T-helper 17 cell (primary cell): ENCODE measurements at regions not wholly inside any gene's neighbourhood (a gene's known extent, or its start where the extent isn't known, plus 50 kb on each side); places are given as distances from the start of the nearest gene placed in this dataset.
"Not testable (repeated sequence)": the region's sequence is repeated elsewhere in the genome, so short reads cannot be mapped to it uniquely, and the experiment has no call there.

Source experiments
- ATAC-seq: fragments of 150-1000 bp; cut with Tn5 transposase; 2 replicates; pipeline ENCODE4 v1.10.0; 2021; ENCODE audit warnings: mild to moderate bottlenecking, moderate library complexity
- DNase-seq, 3 donors: peaks; one replicate each; pipeline versions ENCODE4 v3.0.0 to v3.0.0-alpha.2; 2020 to 2021
- H3K9me3 ChIP-seq: one replicate; pipeline ENCODE4 v1.7.0; 2013; ENCODE audit warnings: low read length, mild to moderate bottlenecking; ENCODE audit not compliant: control insufficient read depth, poor library complexity, severe bottlenecking
- H3K27ac Mint-ChIP-seq: one replicate; pipeline ENCODE4 v1.8.0; 2022; ENCODE audit warnings: mild to moderate bottlenecking, moderate library complexity, mixed read lengths
- H3K27me3 Mint-ChIP-seq: one replicate; pipeline ENCODE4 v1.8.0; 2022; ENCODE audit warnings: mixed read lengths
- H3K36me3 Mint-ChIP-seq: one replicate; pipeline ENCODE4 v1.8.0; 2022; ENCODE audit warnings: low read depth, mixed read lengths
- H3K4me1 Mint-ChIP-seq: one replicate; pipeline ENCODE4 v1.8.0; 2022; ENCODE audit warnings: mild to moderate bottlenecking, mixed read lengths
- H3K4me3 Mint-ChIP-seq: one replicate; pipeline ENCODE4 v1.8.0; 2022; ENCODE audit warnings: mild to moderate bottlenecking, moderate library complexity, mixed read lengths

DNA sequence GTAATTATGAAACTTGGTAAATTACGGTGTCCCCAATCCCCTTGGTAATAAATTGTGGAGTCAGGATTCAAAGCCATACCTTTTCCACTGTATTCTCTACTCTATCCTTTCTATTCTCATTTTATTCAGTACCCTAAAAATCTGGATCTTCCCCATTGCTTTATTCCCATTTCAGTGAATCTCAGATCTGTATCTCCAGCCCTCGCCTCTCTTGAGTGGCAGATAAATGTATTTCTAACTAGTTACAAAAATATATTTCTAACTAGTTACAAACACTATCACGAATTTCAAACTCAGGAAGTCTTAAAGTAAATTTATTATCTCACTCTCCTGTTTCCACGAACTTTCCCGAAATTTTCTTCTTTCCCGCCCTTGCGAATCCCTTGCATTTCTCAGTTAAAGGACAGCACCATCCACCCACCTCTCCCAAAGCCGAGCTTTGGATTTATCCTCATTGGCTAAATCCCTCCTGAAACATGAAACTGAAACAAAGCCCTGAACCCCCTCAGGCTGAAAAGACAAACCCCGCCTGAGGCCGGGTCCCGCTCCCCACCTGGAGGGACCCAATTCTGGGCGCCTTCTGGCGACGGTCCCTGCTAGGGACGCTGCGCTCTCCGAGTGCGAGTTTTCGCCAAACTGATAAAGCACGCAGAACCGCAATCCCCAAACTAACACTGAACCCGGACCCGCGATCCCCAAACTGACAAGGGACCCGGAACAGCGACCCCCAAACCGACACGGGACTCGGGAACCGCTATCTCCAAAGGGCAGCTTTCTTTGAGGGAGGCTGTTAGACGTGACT lies 164.3 kb upstream of the PABPC3 start:
- no peak overlapping the region for H3K4me3 Mint-ChIP-seq
- ATAC-seq (no peak), DNase-seq (no peak)
- no peaks in the 10 kb centered on the region for H3K4me1 Mint-ChIP-seq
- H3K27ac Mint-ChIP-seq, result no peak overlapping the region
- H3K9me3 ChIP-seq, result no peaks in the 10 kb centered on the region
- peaks cover 37% of the 10 kb centered on the region for H3K27me3 Mint-ChIP-seq
- no peaks in the 10 kb centered on the region for H3K36me3 Mint-ChIP-seq

DNA sequence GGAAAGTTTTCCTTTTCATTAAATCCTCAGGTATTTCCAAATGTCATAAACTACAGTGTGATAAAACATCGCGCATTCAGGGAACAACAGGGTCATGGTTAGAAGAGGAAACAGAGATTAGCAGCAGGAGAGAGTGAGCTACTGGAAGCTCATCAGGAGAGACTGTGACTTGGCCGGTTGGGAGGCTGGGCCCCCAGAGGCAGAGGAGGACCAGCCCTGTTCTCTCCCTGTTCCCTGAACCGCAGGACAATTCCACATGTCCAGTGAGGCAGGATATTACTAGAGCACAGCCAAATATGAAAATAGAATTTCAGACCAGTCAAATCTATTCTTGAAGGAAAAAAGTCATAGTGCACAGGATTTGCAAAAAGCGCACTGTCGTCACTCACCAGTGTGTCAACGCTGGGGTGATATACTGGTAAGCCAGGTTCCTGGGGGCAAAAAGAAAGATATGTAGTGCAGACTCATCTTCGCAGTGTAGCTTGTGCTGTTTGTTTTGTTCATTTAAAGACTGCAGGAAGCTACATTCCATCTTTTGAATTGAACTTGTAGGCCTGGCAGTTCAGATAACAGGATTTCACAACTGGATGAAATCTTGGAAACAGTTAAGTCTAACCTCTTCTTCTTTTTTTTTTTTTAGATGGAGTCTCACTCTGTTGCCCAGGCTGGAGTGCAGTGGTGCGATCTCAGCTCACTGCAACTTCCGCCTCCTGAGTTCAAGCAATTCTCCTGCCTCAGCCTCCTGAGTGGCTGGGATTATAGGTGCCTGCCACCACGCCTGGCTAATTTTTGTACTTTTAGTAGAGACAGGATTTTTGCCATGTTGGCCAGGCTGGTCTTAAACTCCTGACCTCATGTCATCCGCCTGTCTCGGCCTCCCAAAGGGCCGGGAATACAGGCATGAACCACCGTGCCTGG lies 162.6 kb upstream of the PABPC3 start:
- H3K4me3 Mint-ChIP-seq, result not testable (repeated sequence)

DNA sequence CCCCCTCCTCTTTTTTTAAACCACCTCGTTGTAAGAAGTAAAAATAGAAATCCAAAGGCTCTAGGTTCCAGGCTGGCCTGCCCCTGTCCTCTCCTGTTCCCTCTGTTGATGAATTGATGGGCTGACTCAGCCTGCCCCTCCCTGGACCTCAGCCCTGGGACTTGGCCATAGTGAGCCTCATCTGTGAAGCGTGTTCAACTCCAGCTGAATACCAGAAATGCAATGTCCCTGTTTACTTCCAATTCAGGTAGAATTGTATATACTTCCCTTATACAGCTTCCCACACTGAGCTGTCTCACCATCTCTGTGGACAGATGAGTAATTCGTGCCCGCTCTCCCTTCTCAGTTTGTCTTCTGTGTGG lies 161.9 kb upstream of the PABPC3 start:
- H3K36me3 Mint-ChIP-seq, ATAC-seq, H3K9me3 ChIP-seq, DNase-seq, H3K4me1 Mint-ChIP-seq, H3K27ac Mint-ChIP-seq, H3K4me3 Mint-ChIP-seq: not testable (repeated sequence)
- H3K27me3 Mint-ChIP-seq, result peaks cover 54% of the 10 kb centered on the region

More for the DNA sequence above, 162.6 kb upstream of the PABPC3 start:
- H3K9me3 ChIP-seq, H3K27ac Mint-ChIP-seq, ATAC-seq, H3K4me1 Mint-ChIP-seq, DNase-seq, H3K36me3 Mint-ChIP-seq: not testable (repeated sequence)
- peaks cover 48% of the 10 kb centered on the region for H3K27me3 Mint-ChIP-seq

DNA sequence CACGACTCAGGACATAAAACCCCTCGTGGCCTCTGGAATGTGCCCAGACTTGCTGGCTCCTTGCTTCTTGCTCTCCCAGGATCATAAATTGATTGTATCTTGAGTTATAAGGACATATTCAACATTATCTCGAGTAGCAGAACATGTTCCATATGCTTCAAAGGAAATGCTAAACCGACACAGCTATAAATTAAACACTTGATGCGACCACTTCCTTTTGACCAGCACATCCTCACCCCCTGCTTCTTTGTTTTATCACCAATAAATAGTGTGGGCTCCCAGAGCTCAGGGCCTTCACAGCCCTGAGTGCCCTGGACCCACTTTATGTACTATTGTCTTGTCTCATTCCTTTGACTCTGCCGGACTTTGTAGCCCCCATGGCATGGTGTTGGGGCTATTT lies 157.0 kb upstream of the PABPC3 start:
- DNase-seq (no peak), ATAC-seq (no peak)
- Mint-ChIP-seq H3K27ac (no peak overlapping the region), H3K4me1 (no peaks in the 10 kb centered on the region), H3K4me3 (no peak overlapping the region), H3K27me3 (peaks cover 51% of the 10 kb centered on the region), H3K36me3 (no peaks in the 10 kb centered on the region)
- no peaks in the 10 kb centered on the region for H3K9me3 ChIP-seq

DNA sequence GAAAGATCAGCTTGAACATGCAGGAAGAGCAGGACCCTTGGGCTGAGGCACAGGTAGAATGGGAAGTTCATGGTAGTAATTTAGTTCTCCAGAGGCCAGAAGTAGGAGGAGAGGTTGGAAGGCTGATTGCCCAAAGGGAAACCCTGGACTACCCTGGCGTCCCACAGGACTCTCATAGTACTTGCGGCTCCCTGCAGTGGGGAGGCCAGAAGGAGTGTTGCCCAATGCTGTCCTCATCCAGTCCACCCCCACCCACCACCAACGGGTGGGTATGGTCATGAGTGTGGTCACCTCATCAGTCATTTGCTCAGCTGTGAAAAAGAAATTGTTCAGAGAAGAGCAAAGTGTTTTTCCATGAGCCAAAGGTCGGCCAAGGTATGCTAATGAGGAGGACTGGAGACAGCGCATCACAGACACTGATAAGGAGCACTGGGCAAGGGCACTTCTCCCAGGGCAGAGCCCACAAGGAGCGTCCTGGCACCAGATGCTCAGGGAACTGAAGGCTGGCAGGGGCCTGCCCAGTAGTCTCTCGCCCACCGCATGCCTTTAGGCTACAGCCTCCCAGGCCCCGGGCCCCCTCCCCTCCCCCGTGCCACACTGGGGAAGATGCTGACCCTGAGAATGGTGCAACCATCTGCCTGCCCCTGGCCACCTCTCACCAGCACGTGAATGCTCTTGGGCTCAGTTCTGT lies 154.8 kb upstream of the PABPC3 start:
- not testable (repeated sequence) for H3K27ac Mint-ChIP-seq, H3K4me1 Mint-ChIP-seq, H3K36me3 Mint-ChIP-seq, DNase-seq, ATAC-seq, H3K4me3 Mint-ChIP-seq, H3K9me3 ChIP-seq
- H3K27me3 Mint-ChIP-seq, result peaks cover 49% of the 10 kb centered on the region

DNA sequence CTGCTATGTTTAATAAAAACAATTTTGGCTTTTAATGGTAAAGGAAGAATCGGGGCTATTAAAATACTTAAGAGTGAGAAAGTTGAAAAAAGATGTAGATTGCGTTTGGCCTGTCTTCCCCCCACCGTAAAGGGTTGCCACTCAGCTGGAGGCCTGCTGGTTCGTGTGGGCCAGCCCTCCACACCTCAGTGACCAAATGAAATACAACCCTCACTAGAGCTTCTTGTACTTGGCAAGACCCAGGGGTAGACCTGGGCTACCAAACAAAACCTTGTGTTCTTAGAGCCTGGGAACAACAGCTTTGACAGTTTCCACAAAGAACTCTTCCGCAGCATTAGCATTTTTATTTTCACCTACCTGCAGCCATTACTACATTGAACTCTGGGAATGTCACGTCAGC lies 152.8 kb upstream of the PABPC3 start:
- H3K4me3 Mint-ChIP-seq, result no peak overlapping the region
- DNase-seq, result no peak
- H3K27me3 Mint-ChIP-seq, result peaks cover 40% of the 10 kb centered on the region
- H3K36me3 Mint-ChIP-seq, result no peaks in the 10 kb centered on the region
- ATAC-seq, result no peak
- no peaks in the 10 kb centered on the region for H3K9me3 ChIP-seq
- H3K27ac Mint-ChIP-seq, result no peak overlapping the region
- no peaks in the 10 kb centered on the region for H3K4me1 Mint-ChIP-seq

DNA sequence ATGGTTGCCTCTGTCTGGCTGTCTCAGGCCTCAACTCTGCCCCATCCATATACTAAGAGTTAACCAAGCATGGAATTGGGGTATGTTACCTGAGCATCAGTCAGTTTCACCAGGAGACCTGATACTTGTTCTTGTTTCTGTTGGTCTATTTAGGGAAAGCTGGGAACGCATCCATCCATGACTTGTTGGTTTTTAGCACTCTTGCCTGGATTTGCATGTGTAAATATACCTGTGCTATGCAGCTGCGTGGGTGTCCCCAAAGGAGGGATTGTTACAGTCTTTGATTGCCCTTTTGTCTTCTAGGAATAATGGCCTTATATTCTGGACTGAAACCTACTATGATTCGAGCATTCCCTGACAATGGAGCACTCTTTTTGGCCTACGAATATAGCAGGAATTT lies 151.9 kb upstream of the PABPC3 start:
- not testable (repeated sequence) for H3K27ac Mint-ChIP-seq, H3K36me3 Mint-ChIP-seq, ATAC-seq, H3K9me3 ChIP-seq, H3K4me3 Mint-ChIP-seq, H3K4me1 Mint-ChIP-seq, DNase-seq
- H3K27me3 Mint-ChIP-seq, result peaks cover 34% of the 10 kb centered on the region

DNA sequence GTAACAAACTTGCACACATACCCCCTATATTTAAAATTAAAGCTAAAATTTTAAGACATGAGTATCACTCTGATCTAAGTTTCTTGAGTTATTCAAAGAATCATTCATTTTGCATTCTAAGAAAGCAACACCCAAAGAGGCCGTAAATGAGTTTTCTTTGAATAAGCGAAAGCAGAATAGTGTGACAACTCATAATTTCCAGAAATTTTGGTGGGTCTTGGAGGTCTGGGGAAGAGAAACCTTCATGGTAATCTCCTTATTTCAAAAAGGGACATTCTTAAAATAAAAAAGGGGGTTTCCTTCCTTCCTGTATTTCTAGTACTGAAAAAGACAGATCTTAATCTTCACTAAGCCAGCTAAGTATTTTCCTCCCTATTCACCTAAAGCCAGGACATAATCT lies 147.0 kb upstream of the PABPC3 start:
- not testable (repeated sequence) for H3K4me1 Mint-ChIP-seq, H3K36me3 Mint-ChIP-seq, ATAC-seq, H3K4me3 Mint-ChIP-seq, H3K27ac Mint-ChIP-seq, H3K9me3 ChIP-seq, DNase-seq
- H3K27me3 Mint-ChIP-seq, result peaks cover 17% of the 10 kb centered on the region

DNA sequence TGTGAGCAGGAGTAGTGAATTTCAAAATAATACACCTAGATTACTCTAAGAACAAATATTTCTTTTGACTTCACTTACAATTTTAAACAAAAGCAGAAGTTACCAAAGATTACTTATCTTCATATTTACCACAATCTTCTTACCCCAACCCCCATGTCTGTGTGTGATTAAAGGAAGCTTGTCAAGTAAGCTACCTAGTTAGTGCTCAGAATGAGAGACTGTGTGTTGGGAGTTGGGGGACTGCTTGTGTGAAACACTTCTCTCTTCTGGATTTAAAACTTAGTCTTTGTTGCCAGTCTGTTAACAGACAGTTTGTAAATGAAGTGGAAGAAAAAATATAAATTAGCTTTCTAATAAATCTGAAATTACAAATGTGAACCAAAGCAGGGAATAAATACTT lies 145.3 kb upstream of the PABPC3 start:
- H3K4me1 Mint-ChIP-seq, H3K36me3 Mint-ChIP-seq, H3K9me3 ChIP-seq, H3K27ac Mint-ChIP-seq, ATAC-seq, H3K4me3 Mint-ChIP-seq, DNase-seq: not testable (repeated sequence)
- H3K27me3 Mint-ChIP-seq, result peaks cover 17% of the 10 kb centered on the region

DNA sequence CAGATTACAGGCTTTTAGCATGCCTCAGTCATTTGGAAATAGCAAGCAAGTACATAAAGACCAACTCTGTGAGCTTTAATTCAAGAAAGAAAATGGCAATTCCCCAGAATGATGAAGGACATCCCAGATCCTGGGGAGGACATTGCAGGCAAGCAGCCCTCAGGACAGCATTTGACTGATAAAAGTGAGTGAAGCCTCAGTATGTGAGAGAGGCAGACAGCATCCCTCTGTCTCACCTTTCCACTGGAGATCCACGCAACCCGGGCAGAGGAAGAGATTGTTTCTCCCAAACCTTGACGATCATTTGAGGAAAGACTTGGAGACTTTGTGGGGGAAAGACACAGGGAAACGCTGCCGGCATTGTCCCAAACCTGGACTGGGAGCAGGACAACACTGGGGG lies 128.0 kb upstream of the PABPC3 start:
- H3K9me3 ChIP-seq, H3K4me1 Mint-ChIP-seq, H3K27ac Mint-ChIP-seq, ATAC-seq, DNase-seq, H3K36me3 Mint-ChIP-seq, H3K4me3 Mint-ChIP-seq: not testable (repeated sequence)
- peaks cover 18% of the 10 kb centered on the region for H3K27me3 Mint-ChIP-seq

DNA sequence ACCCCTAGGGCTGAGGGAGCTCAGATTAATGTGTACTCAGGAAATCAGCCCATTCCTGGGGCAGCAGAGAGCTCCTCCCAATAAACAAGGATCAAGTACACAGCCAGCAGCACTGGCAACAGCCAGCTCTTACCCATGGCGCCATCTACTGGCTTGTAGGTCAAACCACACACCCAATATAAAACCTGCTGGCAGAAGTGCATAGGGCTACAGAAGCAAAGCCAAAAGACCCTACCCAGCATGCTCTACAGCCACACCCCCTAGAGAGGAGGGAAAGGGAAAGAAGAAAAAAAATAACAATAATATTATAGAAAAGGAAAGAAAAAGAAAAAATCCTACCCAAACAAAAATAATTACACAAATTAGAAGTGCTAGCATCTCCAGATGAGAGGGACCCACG lies 127.5 kb upstream of the PABPC3 start:
- not testable (repeated sequence) for H3K9me3 ChIP-seq, H3K27ac Mint-ChIP-seq, H3K36me3 Mint-ChIP-seq, DNase-seq, ATAC-seq, H3K4me3 Mint-ChIP-seq, H3K4me1 Mint-ChIP-seq
- peaks cover 18% of the 10 kb centered on the region for H3K27me3 Mint-ChIP-seq

DNA sequence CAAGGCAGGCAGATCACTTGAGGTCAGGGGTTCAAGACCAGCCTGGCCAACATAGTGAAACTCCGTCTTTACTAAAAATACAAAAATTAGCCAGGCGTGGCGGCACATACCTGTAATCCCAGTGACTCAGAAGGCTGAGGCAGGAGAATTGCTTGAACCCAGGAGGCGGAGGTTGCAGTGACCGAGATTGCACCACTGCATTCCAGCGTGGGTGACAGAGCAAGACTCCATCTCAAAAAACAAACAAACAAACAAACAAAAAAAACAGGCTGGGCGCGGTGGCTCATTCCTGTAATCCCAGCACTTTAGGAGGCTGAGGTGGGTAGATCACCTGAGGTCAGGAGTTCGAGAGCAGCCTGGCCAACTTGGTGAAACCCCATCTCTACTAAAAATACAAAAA lies 122.8 kb upstream of the PABPC3 start:
- H3K9me3 ChIP-seq, DNase-seq, H3K4me3 Mint-ChIP-seq, ATAC-seq, H3K4me1 Mint-ChIP-seq, H3K36me3 Mint-ChIP-seq, H3K27ac Mint-ChIP-seq: not testable (repeated sequence)
- H3K27me3 Mint-ChIP-seq, result peaks cover 22% of the 10 kb centered on the region

DNA sequence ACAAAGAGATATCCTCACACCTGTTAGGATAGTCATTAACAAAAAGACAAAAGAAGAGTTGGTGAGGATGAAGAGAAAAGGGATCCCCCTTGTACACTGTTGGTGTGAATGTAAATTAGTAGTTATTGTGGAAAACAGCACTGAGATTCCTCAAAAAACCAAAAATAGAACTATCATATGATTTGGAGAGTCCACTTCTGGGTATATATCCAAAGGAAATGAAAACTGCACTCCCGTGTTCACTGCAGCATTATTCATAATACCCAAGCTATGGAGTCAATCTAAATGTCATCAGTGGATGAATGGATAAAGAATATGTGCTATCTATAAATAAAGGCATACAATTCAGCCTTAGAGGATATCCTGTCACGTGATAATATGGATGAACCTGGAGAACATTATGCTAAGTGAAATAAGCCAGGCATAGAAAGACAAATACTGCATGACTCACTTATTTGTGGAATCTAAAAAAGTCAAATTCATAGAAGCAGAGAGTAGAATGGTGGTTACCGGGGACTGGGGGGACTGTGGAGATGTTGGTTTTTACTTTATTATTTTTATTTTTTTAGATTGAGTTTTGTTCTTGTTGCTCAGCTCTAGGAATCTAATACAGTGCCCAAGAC lies 114.6 kb upstream of the PABPC3 start:
- ATAC-seq, DNase-seq, H3K9me3 ChIP-seq, H3K27ac Mint-ChIP-seq, H3K36me3 Mint-ChIP-seq, H3K4me3 Mint-ChIP-seq, H3K4me1 Mint-ChIP-seq: not testable (repeated sequence)
- H3K27me3 Mint-ChIP-seq, result peaks cover 48% of the 10 kb centered on the region
